A549 (cell line): ENCODE measurements at regions not wholly inside any gene's neighbourhood (a gene's known extent, or its start where the extent isn't known, plus 50 kb on each side); places are given as distances from the start of the nearest gene placed in this dataset.

Source experiments
- ATAC-seq, 2 experiments: fragments of 200-7000 bp in 1 of 2; fragments of >200 bp in 1 of 2; cut with Nextera tagmentation in 1 of 2; cut with Tn5 transposase in 1 of 2; 3 replicates each; pipeline versions ENCODE4 v1.8.0 to v1.9.1; 2018 to 2020; ENCODE audit warnings: mild to moderate bottlenecking in 1 of 2, moderate library complexity in 1 of 2
- CTCF ChIA-PET: fragments of 300-600 bp; sonication (Branson Sonifier 250); formaldehyde crosslinking; extraction: SDS; loops from one replicate; lab custom pipeline; 2021; ENCODE audit warnings: antibody characterized with exemption, inconsistent platforms; lab: Yijun Ruan, JAX
- POLR2A ChIA-PET: fragments of 350-600 bp; formaldehyde crosslinking; extraction: SDS; loops from one replicate; lab custom pipeline; 2021; ENCODE audit warnings: antibody characterized with exemption, inconsistent platforms; lab: Yijun Ruan, JAX
- DNase-seq, 2 experiments: peaks; one replicate each; pipeline versions ENCODE4 v3.0.0 to v3.0.0-alpha.2; 2011 to 2016; ENCODE audit warnings: low read depth in 1 of 2, low spot score in 1 of 2
- FAIRE-seq: peaks from 2 replicates; lab custom pipeline; 2011; peaks lifted over from hg19 to GRCh38; lab: Jason Lieb, UNC
- H3K27ac ChIP-seq, 2 experiments: fragments of >200 bp; sonication (Bioruptor Twin); formaldehyde crosslinking; 3 replicates each; pipeline ENCODE4 v1.5.1; 2016 to 2017
- H3K4me1 ChIP-seq: fragments of >200 bp; sonication (Bioruptor Twin); formaldehyde crosslinking; 3 replicates; pipeline ENCODE4 v1.6.1; 2016
- H3K4me2 ChIP-seq: fragments of >200 bp; sonication (Bioruptor Twin); formaldehyde crosslinking; 3 replicates; pipeline ENCODE4 v1.6.1; 2016
- H3K4me3 ChIP-seq: fragments of >200 bp; sonication (Bioruptor Twin); formaldehyde crosslinking; 3 replicates; pipeline ENCODE4 v1.5.1; 2016
- H3K9me3 ChIP-seq: fragments of >200 bp; sonication (Bioruptor Twin); formaldehyde crosslinking; 3 replicates; pipeline ENCODE4 v1.6.1; 2016
- CBX2 ChIP-seq: fragments of 200-600 bp; sonication (generic); IDR thresholded peaks from 2 replicates; pipeline ENCODE4 v1.6.1; 2016; ENCODE audit warnings: low read depth, mild to moderate bottlenecking, borderline replicate concordance
- CBX8 ChIP-seq: fragments of 200-600 bp; sonication (generic); IDR thresholded peaks from 2 replicates; pipeline ENCODE4 v1.6.1; 2016
- CHD2 ChIP-seq: fragments of 150-350 bp; IDR thresholded peaks from 2 replicates; pipeline ENCODE4 v1.6.1; 2014; ENCODE audit warnings: low read length; ENCODE audit not compliant: partially characterized antibody
- EP300 ChIP-seq, 2 experiments: fragments of >200 bp; sonication (Bioruptor Twin); formaldehyde crosslinking; IDR thresholded peaks; 2 replicates in 1 of 2; 3 replicates in 1 of 2; pipeline ENCODE4 v1.6.1; 2016 to 2017
- ESRRA ChIP-seq: fragments of 150-350 bp; IDR thresholded peaks from 2 replicates; pipeline ENCODE4 v1.6.1; 2014; ENCODE audit warnings: mild to moderate bottlenecking, low read length, borderline replicate concordance
- FOSL2 ChIP-seq, 2 experiments: fragments of 450-650 bp in 1 of 2; fragments of >200 bp in 1 of 2; sonication (Bioruptor Twin) in 1 of 2; formaldehyde crosslinking; IDR thresholded peaks; 2 replicates each; pipeline versions ENCODE4 v1.5.0 to v1.6.1; 2016 to 2020; ENCODE audit warnings: mild to moderate bottlenecking in 1 of 2, moderate library complexity in 1 of 2
- GATA3 ChIP-seq: IDR thresholded peaks from 2 replicates; pipeline ENCODE4 v1.6.1; 2012; ENCODE audit warnings: borderline replicate concordance
- HEYL ChIP-seq: fragments of 250-450 bp; sonication (Bioruptor Pico); IDR thresholded peaks from 2 replicates; pipeline ENCODE4 v1.8.0; 2021; ENCODE audit warnings: mild to moderate bottlenecking, moderate library complexity
- HOXB13 ChIP-seq: fragments of 250-450 bp; sonication (Bioruptor Pico); IDR thresholded peaks from 2 replicates; pipeline ENCODE4 v1.5.0; 2020; ENCODE audit warnings: low read depth, mild to moderate bottlenecking, moderate library complexity
- HOXB5 ChIP-seq: fragments of 250-450 bp; sonication (Bioruptor Pico); IDR thresholded peaks from 2 replicates; pipeline ENCODE4 v1.5.0; 2020; ENCODE audit warnings: mild to moderate bottlenecking, moderate library complexity
- JUNB ChIP-seq: fragments of >200 bp; sonication (Bioruptor Twin); formaldehyde crosslinking; IDR thresholded peaks from 2 replicates; pipeline ENCODE4 v1.6.1; 2016
- KDM1A ChIP-seq: fragments of 200-600 bp; sonication (generic); IDR thresholded peaks from 2 replicates; pipeline ENCODE4 v1.6.1; 2016; ENCODE audit warnings: low read depth, mild to moderate bottlenecking
- NPAS2 ChIP-seq: fragments of 250-450 bp; sonication (Bioruptor Pico); IDR thresholded peaks from 2 replicates; pipeline ENCODE4 v1.8.0; 2022; ENCODE audit warnings: mild to moderate bottlenecking, moderate library complexity, borderline replicate concordance
- NR3C1 ChIP-seq: fragments of >200 bp; sonication (Bioruptor Twin); formaldehyde crosslinking; IDR thresholded peaks from 3 replicates; pipeline ENCODE4 v1.6.1; 2017
- POLR2AphosphoS2 ChIP-seq: conservative IDR thresholded peaks from 2 replicates; pipeline ENCODE4 v1.6.1; 2012; ENCODE audit warnings: low read length, improper control_type of control experiment, inconsistent platforms
- RAD21 ChIP-seq, 2 experiments: fragments of >200 bp in 1 of 2; sonication (Bioruptor Twin) in 1 of 2; formaldehyde crosslinking in 1 of 2; IDR thresholded peaks in 1 of 2; conservative IDR thresholded peaks in 1 of 2; 2 replicates in 1 of 2; 3 replicates in 1 of 2; pipeline ENCODE4 v1.6.1; 2012 to 2018; ENCODE audit warnings: inconsistent platforms in 1 of 2
- RARB ChIP-seq: fragments of 250-450 bp; sonication (Bioruptor Pico); IDR thresholded peaks from 2 replicates; pipeline ENCODE4 v1.8.0; 2021; ENCODE audit warnings: mild to moderate bottlenecking, moderate library complexity
- RNF2 ChIP-seq: fragments of 200-600 bp; sonication (generic); IDR thresholded peaks from 2 replicates; pipeline ENCODE4 v1.6.1; 2016; ENCODE audit warnings: low read depth, mild to moderate bottlenecking, antibody characterized with exemption, moderate library complexity, borderline replicate concordance
- SMC3 ChIP-seq: fragments of >200 bp; sonication (Bioruptor Twin); formaldehyde crosslinking; IDR thresholded peaks from 3 replicates; pipeline ENCODE4 v1.6.1; 2018; ENCODE audit warnings: inconsistent platforms
- TP53 ChIP-seq: fragments of 250-450 bp; sonication (Bioruptor Pico); IDR thresholded peaks from 2 replicates; pipeline ENCODE4 v1.5.0; 2021; ENCODE audit warnings: mild to moderate bottlenecking, moderate library complexity
- ZC3H11A ChIP-seq: fragments of 450-650 bp; IDR thresholded peaks from 2 replicates; pipeline ENCODE4 v1.6.1; 2014; ENCODE audit warnings: antibody characterized with exemption, mild to moderate bottlenecking
- ZNF302 ChIP-seq: fragments of 250-450 bp; sonication (Bioruptor Pico); IDR thresholded peaks from 2 replicates; pipeline ENCODE4 v1.9.0; 2021; ENCODE audit warnings: inconsistent platforms, mild to moderate bottlenecking, moderate library complexity
- ZSCAN20 ChIP-seq: fragments of 250-450 bp; sonication (Bioruptor Pico); IDR thresholded peaks from 2 replicates; pipeline ENCODE4 v1.8.0; 2022; ENCODE audit warnings: mild to moderate bottlenecking, moderate library complexity
- WGBS: methylation state at CpG from one replicate; pipeline ENCODE4 v1.1.6; 2017; ENCODE audit errors: missing lambda C conversion rate; 5-methylcytosine and 5-hydroxymethylcytosine counted together
- TF ChIP-seq, protein P1 (sequence below): fragments of >200 bp; sonication (Bioruptor Twin); formaldehyde crosslinking; IDR thresholded peaks from 3 replicates; pipeline ENCODE4 v1.5.1; 2016
- TF ChIP-seq, protein P2 (sequence below): fragments of 200-600 bp; sonication (generic); IDR thresholded peaks from 2 replicates; pipeline ENCODE4 v1.6.1; 2016; ENCODE audit warnings: antibody characterized with exemption, mild to moderate bottlenecking, moderate library complexity
- TF ChIP-seq, protein P3 (sequence below): fragments of 450-650 bp; IDR thresholded peaks from 2 replicates; pipeline ENCODE4 v1.6.1; 2014; ENCODE audit warnings: antibody characterized with exemption

DNA sequence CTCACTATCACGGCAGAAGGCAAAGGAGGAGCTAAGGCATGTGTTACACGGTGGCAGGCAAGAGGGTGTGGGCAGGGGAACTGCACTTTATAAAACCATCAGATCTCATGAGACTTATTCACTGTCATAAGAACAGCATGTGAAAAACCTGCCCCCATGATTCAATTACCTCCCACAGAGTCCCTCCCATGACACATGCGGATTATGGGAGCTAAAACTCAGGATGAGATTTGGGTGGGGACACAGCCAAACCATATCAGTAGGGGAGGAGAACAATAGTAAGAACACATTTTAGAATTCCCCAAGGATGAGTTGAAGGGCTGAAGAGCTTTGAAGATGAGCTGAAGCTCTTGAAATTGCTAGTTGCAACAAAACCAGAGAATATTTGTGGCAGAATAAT, 287.9 kb downstream of the SMARCA2 start:
- POLR2A ChIA-PET, result no interaction called here
- Histone ChIP-seq H3K4me3 (no peak overlapping the region), H3K4me1 (no peaks in the 10 kb centered on the region), H3K4me2 (no peak overlapping the region), H3K9me3 (no peaks in the 10 kb centered on the region)
- FAIRE-seq, result no peak
- no peak for DNase-seq
- no peak for ATAC-seq
- WGBS, result 30% methylated on average over 3 of the region's 3 CpGs
- CTCF ChIA-PET, result interaction anchor here (0.6 kb wide), 1 partner anchor 1420 kb away, joined by 3 read pairs; no protein-coding TSS in a partner anchor
- TF ChIP-seq ZNF302 (CRISPR knock-in tag) (no peak), SMC3 (no peak), HEYL (CRISPR knock-in tag) (no peak), ZC3H11A (no peak), RNF2 (no peak), CBX8 (no peak), NPAS2 (CRISPR knock-in tag) (no peak), CBX2 (no peak), ZSCAN20 (CRISPR knock-in tag) (no peak), KDM1A (no peak), ESRRA (no peak), CHD2 (no peak), HOXB5 (CRISPR knock-in tag) (no peak)
- TF ChIP-seq, protein P1, sequence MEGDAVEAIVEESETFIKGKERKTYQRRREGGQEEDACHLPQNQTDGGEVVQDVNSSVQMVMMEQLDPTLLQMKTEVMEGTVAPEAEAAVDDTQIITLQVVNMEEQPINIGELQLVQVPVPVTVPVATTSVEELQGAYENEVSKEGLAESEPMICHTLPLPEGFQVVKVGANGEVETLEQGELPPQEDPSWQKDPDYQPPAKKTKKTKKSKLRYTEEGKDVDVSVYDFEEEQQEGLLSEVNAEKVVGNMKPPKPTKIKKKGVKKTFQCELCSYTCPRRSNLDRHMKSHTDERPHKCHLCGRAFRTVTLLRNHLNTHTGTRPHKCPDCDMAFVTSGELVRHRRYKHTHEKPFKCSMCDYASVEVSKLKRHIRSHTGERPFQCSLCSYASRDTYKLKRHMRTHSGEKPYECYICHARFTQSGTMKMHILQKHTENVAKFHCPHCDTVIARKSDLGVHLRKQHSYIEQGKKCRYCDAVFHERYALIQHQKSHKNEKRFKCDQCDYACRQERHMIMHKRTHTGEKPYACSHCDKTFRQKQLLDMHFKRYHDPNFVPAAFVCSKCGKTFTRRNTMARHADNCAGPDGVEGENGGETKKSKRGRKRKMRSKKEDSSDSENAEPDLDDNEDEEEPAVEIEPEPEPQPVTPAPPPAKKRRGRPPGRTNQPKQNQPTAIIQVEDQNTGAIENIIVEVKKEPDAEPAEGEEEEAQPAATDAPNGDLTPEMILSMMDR, result no peak
- TF ChIP-seq, all 56 proteins: peak for 0
- no peak overlapping the region for H3K27ac ChIP-seq

DNA sequence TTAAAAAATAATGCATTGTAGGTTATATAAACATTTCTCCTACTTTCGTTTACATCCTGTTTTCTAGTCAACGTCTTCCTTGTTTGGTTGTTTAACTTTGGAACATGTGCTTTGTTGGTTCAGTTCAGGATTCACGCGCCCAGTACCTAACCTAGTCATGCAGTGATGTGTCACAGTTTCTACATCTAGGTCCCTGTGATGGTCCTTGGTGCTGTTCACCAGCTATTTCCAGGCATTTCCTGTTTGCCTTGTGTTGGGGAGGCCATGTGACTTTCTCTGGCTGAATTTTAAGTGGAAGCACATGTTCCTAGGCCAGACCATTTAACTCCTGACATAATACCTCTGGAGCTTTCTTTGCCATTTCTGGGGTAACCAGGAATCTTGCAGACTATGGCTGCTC, 292.3 kb downstream of the SMARCA2 start:
- no peak for TF ChIP-seq FOSL2 (IDR thresholded peaks at IDR 0.05)
- no peak for TF ChIP-seq FOSL2 (CRISPR knock-in tag; IDR thresholded peaks at IDR 0.05)
- TF ChIP-seq HOXB13 (CRISPR knock-in tag), result no peak
- no peak for TF ChIP-seq RAD21 (conservative IDR thresholded peaks at IDR 0.05 in 1 of 2, IDR thresholded peaks at IDR 0.05 in 1 of 2)
- TF ChIP-seq, all 56 proteins: peak for 0
- Histone ChIP-seq H3K27ac (no peak overlapping the region), H3K4me1 (no peaks in the 10 kb centered on the region), H3K4me3 (no peak overlapping the region), H3K4me2 (no peak overlapping the region), H3K9me3 (peaks cover 19% of the 10 kb centered on the region; the same call in 2 of the 3 replicates)
- WGBS, result 34% methylated on average over 4 of the region's 4 CpGs
- peak in 1 of 2 experiments; percentile 8 for DNase-seq
- ATAC-seq, result no peak; a peak in 1 of 6 replicates
- ChIA-PET CTCF (interaction anchor here (1.4 kb wide), 1 partner anchor 11 kb away, joined by 4 read pairs; no protein-coding TSS in a partner anchor), POLR2A (no interaction called here)
- FAIRE-seq, result no peak

DNA sequence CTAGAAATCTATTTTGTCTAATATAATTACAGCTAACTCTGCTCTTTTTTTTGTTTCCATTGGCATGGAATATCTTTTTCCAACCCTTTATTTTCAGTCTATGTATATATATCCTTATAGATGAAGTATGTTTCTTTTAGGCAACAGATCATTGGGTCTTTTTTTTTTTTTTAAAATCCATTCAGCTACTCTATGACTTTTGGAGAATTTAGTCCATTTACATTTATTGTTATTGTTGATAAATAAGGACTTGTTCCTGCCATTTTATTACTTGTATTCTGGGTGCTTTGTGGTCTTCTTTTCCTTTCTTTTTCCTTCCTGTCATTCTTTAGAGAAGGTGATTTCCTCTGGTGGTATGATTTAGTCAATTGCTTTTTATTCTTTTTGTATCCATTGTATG, 296.8 kb downstream of the SMARCA2 start:
- Histone ChIP-seq H3K4me3 (no peak overlapping the region), H3K27ac (no peak overlapping the region), H3K9me3 (peaks cover 46% of the 10 kb centered on the region), H3K4me1 (no peaks in the 10 kb centered on the region), H3K4me2 (no peak overlapping the region)
- DNase-seq (no peak), FAIRE-seq (no peak), ATAC-seq (no peak)
- TF ChIP-seq RARB (CRISPR knock-in tag) (no peak), GATA3 (no peak), ZC3H11A (no peak), POLR2AphosphoS2 (no peak), HOXB13 (CRISPR knock-in tag) (no peak), EP300 (IDR thresholded peaks at IDR 0.05) (no peak), CHD2 (no peak), RAD21 (conservative IDR thresholded peaks at IDR 0.05 in 1 of 2, IDR thresholded peaks at IDR 0.05 in 1 of 2) (no peak), TP53 (no peak), JUNB (no peak), RNF2 (no peak), NR3C1 (no peak)
- TF ChIP-seq, protein P2, sequence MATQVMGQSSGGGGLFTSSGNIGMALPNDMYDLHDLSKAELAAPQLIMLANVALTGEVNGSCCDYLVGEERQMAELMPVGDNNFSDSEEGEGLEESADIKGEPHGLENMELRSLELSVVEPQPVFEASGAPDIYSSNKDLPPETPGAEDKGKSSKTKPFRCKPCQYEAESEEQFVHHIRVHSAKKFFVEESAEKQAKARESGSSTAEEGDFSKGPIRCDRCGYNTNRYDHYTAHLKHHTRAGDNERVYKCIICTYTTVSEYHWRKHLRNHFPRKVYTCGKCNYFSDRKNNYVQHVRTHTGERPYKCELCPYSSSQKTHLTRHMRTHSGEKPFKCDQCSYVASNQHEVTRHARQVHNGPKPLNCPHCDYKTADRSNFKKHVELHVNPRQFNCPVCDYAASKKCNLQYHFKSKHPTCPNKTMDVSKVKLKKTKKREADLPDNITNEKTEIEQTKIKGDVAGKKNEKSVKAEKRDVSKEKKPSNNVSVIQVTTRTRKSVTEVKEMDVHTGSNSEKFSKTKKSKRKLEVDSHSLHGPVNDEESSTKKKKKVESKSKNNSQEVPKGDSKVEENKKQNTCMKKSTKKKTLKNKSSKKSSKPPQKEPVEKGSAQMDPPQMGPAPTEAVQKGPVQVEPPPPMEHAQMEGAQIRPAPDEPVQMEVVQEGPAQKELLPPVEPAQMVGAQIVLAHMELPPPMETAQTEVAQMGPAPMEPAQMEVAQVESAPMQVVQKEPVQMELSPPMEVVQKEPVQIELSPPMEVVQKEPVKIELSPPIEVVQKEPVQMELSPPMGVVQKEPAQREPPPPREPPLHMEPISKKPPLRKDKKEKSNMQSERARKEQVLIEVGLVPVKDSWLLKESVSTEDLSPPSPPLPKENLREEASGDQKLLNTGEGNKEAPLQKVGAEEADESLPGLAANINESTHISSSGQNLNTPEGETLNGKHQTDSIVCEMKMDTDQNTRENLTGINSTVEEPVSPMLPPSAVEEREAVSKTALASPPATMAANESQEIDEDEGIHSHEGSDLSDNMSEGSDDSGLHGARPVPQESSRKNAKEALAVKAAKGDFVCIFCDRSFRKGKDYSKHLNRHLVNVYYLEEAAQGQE, result no peak
- TF ChIP-seq, protein P3, sequence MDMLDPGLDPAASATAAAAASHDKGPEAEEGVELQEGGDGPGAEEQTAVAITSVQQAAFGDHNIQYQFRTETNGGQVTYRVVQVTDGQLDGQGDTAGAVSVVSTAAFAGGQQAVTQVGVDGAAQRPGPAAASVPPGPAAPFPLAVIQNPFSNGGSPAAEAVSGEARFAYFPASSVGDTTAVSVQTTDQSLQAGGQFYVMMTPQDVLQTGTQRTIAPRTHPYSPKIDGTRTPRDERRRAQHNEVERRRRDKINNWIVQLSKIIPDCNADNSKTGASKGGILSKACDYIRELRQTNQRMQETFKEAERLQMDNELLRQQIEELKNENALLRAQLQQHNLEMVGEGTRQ, result no peak
- ChIA-PET POLR2A (no interaction called here), CTCF (no interaction called here)
